Mesenchymal stem cell (in vitro differentiated cells and primary cell): ENCODE measurements at regions not wholly inside any gene's neighbourhood (a gene's known extent, or its start where the extent isn't known, plus 50 kb on each side); places are given as distances from the start of the nearest gene placed in this dataset.
"Not testable (repeated sequence)": the region's sequence is repeated elsewhere in the genome, so short reads cannot be mapped to it uniquely, and the experiment has no call there.

ENCODE experiments used
- DNase-seq: peaks from one replicate; pipeline ENCODE4 v3.0.0-alpha.2; 2013
- H2AFZ ChIP-seq: one replicate; pipeline ENCODE4 v1.6.1; 2013; ENCODE audit warnings: low read depth, mild to moderate bottlenecking, control low read depth, inconsistent platforms, low read length, moderate library complexity
- H2AK5ac ChIP-seq: 2 replicates; pipeline ENCODE4 v1.6.1; 2013; ENCODE audit warnings: low read length, moderate library complexity, mild to moderate bottlenecking, inconsistent platforms; ENCODE audit not compliant: severe bottlenecking
- H2BK120ac ChIP-seq: one replicate; pipeline ENCODE4 v1.6.1; 2013; ENCODE audit warnings: low read depth, mild to moderate bottlenecking, inconsistent platforms, low read length, moderate library complexity
- H2BK12ac ChIP-seq, 2 experiments: one replicate each; pipeline ENCODE4 v1.6.1; 2013; ENCODE audit warnings: inconsistent platforms in 2 of 2, low read length in 2 of 2, mild to moderate bottlenecking in 2 of 2, moderate library complexity in 2 of 2, control low read depth in 1 of 2
- H2BK15ac ChIP-seq: one replicate; pipeline ENCODE4 v1.6.1; 2013; ENCODE audit warnings: mild to moderate bottlenecking, low read depth, inconsistent platforms; ENCODE audit not compliant: poor library complexity, severe bottlenecking
- H2BK5ac ChIP-seq: 2 replicates; pipeline ENCODE4 v1.6.1; 2013; ENCODE audit warnings: low read depth, mild to moderate bottlenecking, low read length, control low read depth, inconsistent platforms; ENCODE audit not compliant: poor library complexity, severe bottlenecking
- H3K14ac ChIP-seq, 2 experiments: one replicate each; pipeline ENCODE4 v1.6.1; 2013; ENCODE audit warnings: inconsistent platforms in 2 of 2, low read length in 2 of 2, control low read depth in 1 of 2, mild to moderate bottlenecking in 1 of 2, moderate library complexity in 1 of 2
- H3K18ac ChIP-seq, 2 experiments: one replicate each; pipeline ENCODE4 v1.6.1; 2013; ENCODE audit warnings: inconsistent platforms in 2 of 2, low read length in 2 of 2, control low read depth in 1 of 2, low read depth in 1 of 2, mild to moderate bottlenecking in 1 of 2
- H3K23ac ChIP-seq, 2 experiments: one replicate each; pipeline ENCODE4 v1.6.1; 2013; ENCODE audit warnings: inconsistent platforms in 2 of 2, low read length in 2 of 2, mild to moderate bottlenecking in 2 of 2, moderate library complexity in 2 of 2, control low read depth in 1 of 2
- H3K27ac ChIP-seq: 2 replicates; pipeline ENCODE4 v1.5.1; 2013; ENCODE audit warnings: mild to moderate bottlenecking, moderate library complexity, low read length, control low read depth, inconsistent platforms; ENCODE audit not compliant: poor library complexity, severe bottlenecking
- H3K27me3 ChIP-seq, 2 experiments: 2 replicates each; pipeline versions ENCODE4 v1.6.1 to v1.7.0; 2013; ENCODE audit warnings: low read length in 2 of 2, mild to moderate bottlenecking in 2 of 2, moderate library complexity in 2 of 2, control low read depth in 1 of 2, inconsistent platforms in 1 of 2; ENCODE audit not compliant: control insufficient read depth in 1 of 2, insufficient read depth in 1 of 2
- H3K36me3 ChIP-seq, 2 experiments: 2 replicates each; pipeline versions ENCODE4 v1.6.1 to v1.7.0; 2013; ENCODE audit warnings: low read length in 2 of 2, control low read depth in 1 of 2, inconsistent platforms in 1 of 2, low read depth in 1 of 2, mild to moderate bottlenecking in 1 of 2; ENCODE audit not compliant: insufficient read depth in 2 of 2, control insufficient read depth in 1 of 2
- H3K4ac ChIP-seq, 2 experiments: one replicate each; pipeline ENCODE4 v1.6.1; 2013; ENCODE audit warnings: inconsistent platforms in 2 of 2, low read length in 2 of 2, mild to moderate bottlenecking in 2 of 2, moderate library complexity in 2 of 2, control low read depth in 1 of 2, low read depth in 1 of 2
- H3K4me1 ChIP-seq: 2 replicates; pipeline ENCODE4 v1.6.1; 2013; ENCODE audit warnings: low read depth, low read length, control low read depth; ENCODE audit not compliant: control insufficient read depth, insufficient read depth
- H3K4me2 ChIP-seq: 2 replicates; pipeline ENCODE4 v1.6.1; 2013; ENCODE audit warnings: low read length, mild to moderate bottlenecking, inconsistent platforms; ENCODE audit not compliant: poor library complexity, severe bottlenecking
- H3K4me3 ChIP-seq, 2 experiments: 2 replicates each; pipeline versions ENCODE4 v1.5.1 to v1.7.0; 2013; ENCODE audit warnings: low read length in 2 of 2, mild to moderate bottlenecking in 2 of 2, control low read depth in 1 of 2, low read depth in 1 of 2; ENCODE audit not compliant: insufficient read depth in 1 of 2
- H3K79me1 ChIP-seq: replicated peaks from 2 replicates; pipeline ENCODE4 v1.6.1; 2013; ENCODE audit warnings: mild to moderate bottlenecking, control low read depth, low read length, inconsistent platforms; ENCODE audit not compliant: poor library complexity, severe bottlenecking
- H3K9ac ChIP-seq: 2 replicates; pipeline ENCODE4 v1.7.0; 2013; ENCODE audit warnings: mild to moderate bottlenecking, low read length, moderate library complexity
- H3K9me3 ChIP-seq: 2 replicates; pipeline ENCODE4 v1.7.0; 2013; ENCODE audit warnings: mild to moderate bottlenecking, low read length; ENCODE audit not compliant: control insufficient read depth
- H4K8ac ChIP-seq: one replicate; pipeline ENCODE4 v1.6.1; 2013; ENCODE audit warnings: inconsistent platforms, mild to moderate bottlenecking, low read length, moderate library complexity
- H4K91ac ChIP-seq: one replicate; pipeline ENCODE4 v1.6.1; 2013; ENCODE audit warnings: mild to moderate bottlenecking, low read length, inconsistent platforms
- WGBS: methylation state at CpG from one replicate; pipeline ENCODE4 v1.1.7; 2013; ENCODE audit warnings: mixed read lengths; 5-methylcytosine and 5-hydroxymethylcytosine counted together

- no peak overlapping the region for H3K18ac ChIP-seq
- H3K27me3 ChIP-seq = no peaks in the 10 kb centered on the region
- H3K4me1 ChIP-seq = no peaks in the 10 kb centered on the region
- H3K36me3 ChIP-seq = no peaks in the 10 kb centered on the region
- H3K4me2 ChIP-seq = no peak overlapping the region
- H3K27ac ChIP-seq = no peak overlapping the region
- WGBS = 75% methylated on average over 4 of the region's 4 CpGs
- no peak overlapping the region for H3K14ac ChIP-seq
- no peak overlapping the region for H2BK120ac ChIP-seq
- H3K79me1 ChIP-seq = no peaks in the 10 kb centered on the region
- H3K23ac ChIP-seq = no peak overlapping the region
- H2BK5ac ChIP-seq = no peak overlapping the region
- no peak overlapping the region for H3K4me3 ChIP-seq
- peak; percentile 19 for DNase-seq
- H2BK15ac ChIP-seq = no peak overlapping the region
- H3K4ac ChIP-seq = no peak overlapping the region
- no peak overlapping the region for H2AFZ ChIP-seq
- no peaks in the 10 kb centered on the region for H3K9me3 ChIP-seq
- H4K91ac ChIP-seq = no peak overlapping the region
- peak overlapping the region; percentile 17 for H4K8ac ChIP-seq
- no peak overlapping the region for H2AK5ac ChIP-seq
- no peak overlapping the region for H2BK12ac ChIP-seq
- no peak overlapping the region for H3K9ac ChIP-seq
These were observed 1689.5 kb upstream of the PCDH10 start for GRCh38 chr4:131459430-131460101.

- no peaks in the 10 kb centered on the region for H3K27me3 ChIP-seq
- H2BK5ac ChIP-seq = no peak overlapping the region
- DNase-seq = no peak
- H3K79me1 ChIP-seq = no peaks in the 10 kb centered on the region
- no peak overlapping the region for H4K8ac ChIP-seq
- H3K18ac ChIP-seq = no peak overlapping the region
- H3K14ac ChIP-seq = no peak overlapping the region
- H3K4me1 ChIP-seq = no peaks in the 10 kb centered on the region
- no peak overlapping the region for H3K27ac ChIP-seq
- H2AK5ac ChIP-seq = no peak overlapping the region
- no peak overlapping the region for H2BK15ac ChIP-seq
- peaks cover 7% of the 10 kb centered on the region for H3K9me3 ChIP-seq
- H4K91ac ChIP-seq = no peak overlapping the region
- H3K23ac ChIP-seq = no peak overlapping the region
- H2BK12ac ChIP-seq = no peak overlapping the region
- no peak overlapping the region for H2AFZ ChIP-seq
- H2BK120ac ChIP-seq = no peak overlapping the region
- H3K36me3 ChIP-seq = no peaks in the 10 kb centered on the region
- no peak overlapping the region for H3K4me2 ChIP-seq
- H3K9ac ChIP-seq = no peak overlapping the region
- H3K4ac ChIP-seq = no peak overlapping the region
- no peak overlapping the region for H3K4me3 ChIP-seq
These were observed 1678.7 kb upstream of the PCDH10 start for GRCh38 chr4:131470360-131470759.

GRCh38 chr4:131488772-131489171 lies 1660.3 kb upstream of the PCDH10 start:
- WGBS = no CpG with 5 or more reads among the region's 2 CpGs
- Histone ChIP-seq H2BK5ac (no peak overlapping the region), H3K4me2 (no peak overlapping the region), H3K18ac (no peak overlapping the region), H4K8ac (no peak overlapping the region), H3K36me3 (no peaks in the 10 kb centered on the region), H3K79me1 (no peaks in the 10 kb centered on the region), H3K23ac (no peak overlapping the region), H3K4me3 (no peak overlapping the region), H4K91ac (no peak overlapping the region), H2BK15ac (no peak overlapping the region), H2BK12ac (no peak overlapping the region), H3K9ac (no peak overlapping the region), H2AK5ac (no peak overlapping the region), H3K14ac (no peak overlapping the region), H3K4me1 (no peaks in the 10 kb centered on the region), H2BK120ac (no peak overlapping the region), H3K9me3 (no peaks in the 10 kb centered on the region), H3K4ac (no peak overlapping the region), H3K27ac (no peak overlapping the region), H2AFZ (no peak overlapping the region), H3K27me3 (no peaks in the 10 kb centered on the region)
- peak; percentile 66 for DNase-seq

- not testable (repeated sequence) for H3K36me3 ChIP-seq, H4K8ac ChIP-seq, H3K9ac ChIP-seq, H3K14ac ChIP-seq, H3K27ac ChIP-seq, H3K27me3 ChIP-seq, H2AK5ac ChIP-seq, H4K91ac ChIP-seq, H3K4me2 ChIP-seq, H2BK12ac ChIP-seq, DNase-seq, H2BK120ac ChIP-seq, H2AFZ ChIP-seq, H3K4me3 ChIP-seq, H3K79me1 ChIP-seq, H3K4ac ChIP-seq, H2BK5ac ChIP-seq, H3K9me3 ChIP-seq, H2BK15ac ChIP-seq, H3K4me1 ChIP-seq, H3K23ac ChIP-seq, H3K18ac ChIP-seq
- WGBS = 37% methylated on average over 5 of the region's 5 CpGs
These were observed 1652.9 kb upstream of the PCDH10 start for GRCh38 chr4:131496211-131496610.
